ENCODE measurements at regions not wholly inside any gene's neighbourhood (a gene's known extent, or its start where the extent isn't known, plus 50 kb on each side); places are given as distances from the start of the nearest gene placed in this dataset.

- DNase-seq: no peak
- Mint-ChIP-seq H3K4me3 (no peak overlapping the region), H3K9me3 (no peaks in the 10 kb centered on the region), H3K36me3 (ENCODE audit: low read depth) (no peaks in the 10 kb centered on the region), H3K27me3 (no peaks in the 10 kb centered on the region), H3K27ac (no peak overlapping the region), H3K4me1 (no peaks in the 10 kb centered on the region)
- intact Hi-C loops (cut with micrococcal nuclease): no loop called here
These were observed 128.3 kb upstream of the HS6ST1 start for GRCh38 chr2:128446874-128447537.

DNA sequence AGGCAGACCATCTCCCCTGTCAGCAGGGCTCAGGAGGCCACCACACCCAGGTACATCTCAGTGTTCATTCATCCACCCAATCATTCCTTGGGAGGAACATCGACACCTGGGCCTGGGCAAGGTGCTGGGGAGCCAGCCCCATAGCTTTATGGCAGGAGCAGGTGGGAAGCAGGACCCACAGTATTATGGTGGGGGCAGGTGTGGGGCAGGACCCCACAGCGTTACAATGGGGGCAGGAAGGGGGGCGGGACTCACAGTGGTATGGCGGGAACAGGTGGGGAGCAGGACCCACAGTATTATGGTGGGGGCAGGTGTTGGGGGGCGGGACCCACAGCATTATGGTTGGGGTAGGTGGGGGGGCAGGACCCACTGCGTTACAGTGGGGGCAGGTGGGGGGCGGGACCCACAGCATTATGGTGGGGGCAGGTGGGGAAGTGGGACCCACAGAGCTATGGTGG, 128.9 kb upstream of the HS6ST1 start:
- Mint-ChIP-seq H3K9me3 (no peaks in the 10 kb centered on the region), H3K27me3 (no peaks in the 10 kb centered on the region), H3K27ac (no peak overlapping the region), H3K36me3 (ENCODE audit: low read depth) (no peaks in the 10 kb centered on the region), H3K4me1 (no peaks in the 10 kb centered on the region), H3K4me3 (no peak overlapping the region)
- no peak for DNase-seq
- intact Hi-C loops (cut with micrococcal nuclease): no loop called here

GRCh38 chr2:128448331-128449225, 129.9 kb upstream of the HS6ST1 start:
- no peaks in the 10 kb centered on the region for H3K9me3 Mint-ChIP-seq
- DNase-seq: no peak
- H3K36me3 Mint-ChIP-seq (ENCODE audit: low read depth): no peaks in the 10 kb centered on the region
- H3K4me3 Mint-ChIP-seq: no peak overlapping the region
- intact Hi-C loops (cut with micrococcal nuclease): no loop called here
- H3K27me3 Mint-ChIP-seq: no peaks in the 10 kb centered on the region
- H3K4me1 Mint-ChIP-seq: no peaks in the 10 kb centered on the region
- no peak overlapping the region for H3K27ac Mint-ChIP-seq

GRCh38 chr2:128449226-128450061, 130.8 kb upstream of the HS6ST1 start:
- Mint-ChIP-seq H3K27ac (no peak overlapping the region), H3K4me1 (no peaks in the 10 kb centered on the region), H3K27me3 (no peaks in the 10 kb centered on the region), H3K9me3 (no peaks in the 10 kb centered on the region), H3K36me3 (ENCODE audit: low read depth) (no peaks in the 10 kb centered on the region), H3K4me3 (no peak overlapping the region)
- intact Hi-C loops (cut with micrococcal nuclease): no loop called here
- DNase-seq: no peak

GRCh38 chr2:128450211-128451024, 131.8 kb upstream of the HS6ST1 start:
- no peaks in the 10 kb centered on the region for H3K36me3 Mint-ChIP-seq (ENCODE audit: low read depth)
- H3K9me3 Mint-ChIP-seq: no peaks in the 10 kb centered on the region
- no peak for DNase-seq
- intact Hi-C loops (cut with micrococcal nuclease): no loop called here
- no peak overlapping the region for H3K27ac Mint-ChIP-seq
- H3K27me3 Mint-ChIP-seq: no peaks in the 10 kb centered on the region
- H3K4me3 Mint-ChIP-seq: no peak overlapping the region
- H3K4me1 Mint-ChIP-seq: no peaks in the 10 kb centered on the region

DNA sequence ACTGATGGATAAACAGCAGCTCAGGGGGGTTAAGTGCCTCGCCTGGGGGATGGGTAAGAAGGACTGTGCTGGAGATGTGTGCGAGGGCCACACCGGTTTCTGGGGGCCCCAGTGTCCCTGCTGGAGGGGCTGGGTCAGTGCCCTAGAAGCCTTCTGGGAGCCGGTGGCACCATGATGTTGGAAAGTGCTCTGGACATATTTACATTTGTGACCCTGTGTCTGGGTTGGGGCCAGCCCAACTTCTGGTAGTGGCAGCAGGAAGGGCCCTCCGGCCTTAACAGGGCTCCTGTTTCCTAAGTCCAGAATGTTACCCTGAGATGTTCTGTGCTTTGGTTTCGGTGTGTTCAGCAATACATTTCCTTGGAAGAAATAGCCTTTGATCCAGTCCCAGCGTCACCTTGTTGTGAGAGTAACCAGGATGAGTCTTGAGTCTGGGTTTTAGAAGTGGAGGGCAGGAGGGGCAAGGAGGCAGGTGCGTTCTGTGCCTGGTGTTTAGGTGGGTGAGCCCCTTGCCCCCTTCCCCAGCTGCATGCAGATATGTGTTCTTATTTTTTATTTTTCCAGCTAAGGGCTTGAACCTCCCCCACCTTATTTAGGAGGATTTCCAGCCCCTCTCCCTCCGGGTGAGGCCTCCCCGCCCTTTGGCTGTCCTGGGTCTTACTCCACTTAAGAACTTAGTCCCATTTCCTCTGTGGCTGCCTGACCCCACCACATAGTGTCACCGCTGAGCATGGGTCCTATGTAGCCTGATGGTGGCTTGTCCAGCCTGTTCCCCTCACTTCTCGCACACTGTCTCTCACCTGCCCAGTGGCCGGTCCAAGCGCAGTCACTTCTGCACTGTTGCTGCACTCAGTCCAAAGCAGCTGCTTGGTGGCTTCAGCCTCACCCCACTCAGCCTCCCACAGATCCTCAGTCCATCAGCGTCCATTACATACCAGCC, 132.7 kb upstream of the HS6ST1 start:
- Mint-ChIP-seq H3K4me3 (no peak overlapping the region), H3K27me3 (no peaks in the 10 kb centered on the region), H3K36me3 (ENCODE audit: low read depth) (no peaks in the 10 kb centered on the region), H3K4me1 (no peaks in the 10 kb centered on the region), H3K9me3 (no peaks in the 10 kb centered on the region), H3K27ac (no peak overlapping the region)
- no peak for DNase-seq
- intact Hi-C loops (cut with micrococcal nuclease): no loop called here

DNA sequence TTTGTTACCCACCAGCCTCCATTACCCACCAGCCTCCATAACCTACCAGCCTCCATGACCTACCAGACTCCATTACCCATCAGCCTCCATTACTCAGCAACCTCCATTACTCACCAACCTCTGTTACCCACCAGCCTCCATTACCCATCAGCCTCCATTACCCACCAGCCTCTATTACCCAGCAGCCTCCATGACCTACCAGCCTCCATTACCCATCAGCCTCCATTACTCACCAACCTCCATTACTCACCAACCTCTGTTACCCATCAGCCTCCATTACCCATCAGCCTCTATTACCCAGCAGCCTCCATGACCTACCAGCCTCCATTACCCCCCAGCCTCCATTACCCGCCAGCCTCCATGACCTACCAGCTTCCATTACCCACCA, 133.3 kb upstream of the HS6ST1 start:
- Mint-ChIP-seq H3K9me3 (no peaks in the 10 kb centered on the region), H3K4me3 (no peak overlapping the region), H3K27ac (no peak overlapping the region), H3K4me1 (no peaks in the 10 kb centered on the region), H3K27me3 (no peaks in the 10 kb centered on the region), H3K36me3 (ENCODE audit: low read depth) (no peaks in the 10 kb centered on the region)
- no peak for DNase-seq
- intact Hi-C loops (cut with micrococcal nuclease): no loop called here

- H3K27me3 Mint-ChIP-seq: peaks cover under 1% of the 10 kb centered on the region
These were observed 134.2 kb upstream of the HS6ST1 start for GRCh38 chr2:128452536-128453530.

GRCh38 chr2:128454980-128455720, 136.5 kb upstream of the HS6ST1 start:
- intact Hi-C loops (cut with micrococcal nuclease): no loop called here
- Mint-ChIP-seq H3K4me1 (no peaks in the 10 kb centered on the region), H3K36me3 (ENCODE audit: low read depth) (no peaks in the 10 kb centered on the region), H3K27me3 (peaks cover 5% of the 10 kb centered on the region), H3K27ac (no peak overlapping the region), H3K4me3 (no peak overlapping the region), H3K9me3 (no peaks in the 10 kb centered on the region)
- no peak for DNase-seq

More at GRCh38 chr2:128452536-128453530, 134.2 kb upstream of the HS6ST1 start:
- Mint-ChIP-seq H3K4me3 (no peak overlapping the region), H3K27ac (no peak overlapping the region), H3K4me1 (no peaks in the 10 kb centered on the region), H3K9me3 (no peaks in the 10 kb centered on the region), H3K36me3 (ENCODE audit: low read depth) (no peaks in the 10 kb centered on the region)
- intact Hi-C loops (cut with micrococcal nuclease): no loop called here
- no peak for DNase-seq

- no peak for DNase-seq
- Mint-ChIP-seq H3K27ac (no peak overlapping the region), H3K27me3 (peaks cover 5% of the 10 kb centered on the region), H3K4me3 (no peak overlapping the region), H3K36me3 (ENCODE audit: low read depth) (no peaks in the 10 kb centered on the region), H3K9me3 (no peaks in the 10 kb centered on the region), H3K4me1 (no peaks in the 10 kb centered on the region)
- intact Hi-C loops (cut with micrococcal nuclease): no loop called here
These were observed 137.0 kb upstream of the HS6ST1 start for GRCh38 chr2:128455721-128456050.

DNA sequence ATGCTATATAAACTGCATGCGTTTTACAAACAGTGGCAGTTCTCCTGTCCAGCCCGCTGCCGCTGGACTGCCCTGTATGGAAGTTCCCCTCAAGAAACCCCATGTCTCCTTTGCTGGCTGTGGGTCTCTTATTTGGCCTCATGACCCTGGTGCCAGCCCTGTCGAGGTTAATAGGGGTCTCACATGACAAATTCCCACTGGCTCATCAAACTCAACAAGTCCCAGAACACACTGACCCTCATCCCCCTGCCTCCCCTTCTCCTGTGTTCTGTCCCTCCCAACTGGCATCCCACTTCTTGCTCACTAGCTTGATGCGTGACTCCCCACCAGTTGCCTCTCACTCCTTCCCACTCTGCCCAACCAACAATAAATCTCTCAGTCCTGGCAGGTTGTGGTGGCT, 137.6 kb upstream of the HS6ST1 start:
- Mint-ChIP-seq H3K36me3 (ENCODE audit: low read depth) (no peaks in the 10 kb centered on the region), H3K9me3 (no peaks in the 10 kb centered on the region), H3K4me1 (no peaks in the 10 kb centered on the region), H3K4me3 (no peak overlapping the region), H3K27me3 (peaks cover 5% of the 10 kb centered on the region), H3K27ac (no peak overlapping the region)
- DNase-seq: no peak
- intact Hi-C loops (cut with micrococcal nuclease): no loop called here
